ENCODE measurements at regions not wholly inside any gene's neighbourhood (a gene's known extent, or its start where the extent isn't known, plus 50 kb on each side); places are given as distances from the start of the nearest gene placed in this dataset.

- H3K27ac Mint-ChIP-seq: no peak overlapping the region
- ATAC-seq (ENCODE audit: low read depth): no peak
- no peaks in the 10 kb centered on the region for H3K9me3 ChIP-seq (ENCODE audit: control extremely low read depth in 1 of 3, control insufficient read depth in 2 of 3, insufficient read depth in 1 of 3, low read length in 2 of 3)
- 100% methylated on average over 2 of the region's 7 CpGs for WGBS (ENCODE audit: insufficient coverage)
- no peak overlapping the region for H2AFZ ChIP-seq (ENCODE audit: insufficient read depth, low read depth, low read length, poor library complexity, severe bottlenecking)
- H3K27me3 Mint-ChIP-seq: peaks cover 3% of the 10 kb centered on the region
- intact Hi-C loops (cut with micrococcal nuclease): no loop called here
- no peak overlapping the region for H3K4me3 Mint-ChIP-seq
- no peak overlapping the region for H3K27ac ChIP-seq (ENCODE audit: low read length in 2 of 2)
- no peaks in the 10 kb centered on the region for H3K79me2 ChIP-seq (ENCODE audit: control insufficient read depth, insufficient read depth, low read length)
- ChIA-PET CTCF (interaction anchor here (0.6 kb wide), 1 partner anchor 48 kb away, joined by 3 read pairs; no protein-coding TSS in a partner anchor), POLR2A (no interaction called here)
- H3K9me3 Mint-ChIP-seq (ENCODE audit: insufficient read depth): no peaks in the 10 kb centered on the region
- no peaks in the 10 kb centered on the region for H3K36me3 ChIP-seq (replicated peaks in 1 of 2; ENCODE audit: control extremely low read depth in 1 of 2, control insufficient read depth in 1 of 2, extremely low read depth in 1 of 2, insufficient read depth in 2 of 2, low read length in 1 of 2)
- TF ChIP-seq CTCF (IDR thresholded peaks at IDR 0.05) (no peak), EZH2 (IDR thresholded peaks at IDR 0.05; ENCODE audit: borderline replicate concordance, insufficient read depth, low read depth, low read length, poor library complexity, severe bottlenecking) (no peak)
- DNase-seq: no peak
- H3K9ac ChIP-seq (ENCODE audit: low read length): no peak overlapping the region
- no peaks in the 10 kb centered on the region for H3K4me1 Mint-ChIP-seq
- H4K20me1 ChIP-seq (ENCODE audit: control insufficient read depth, insufficient read depth, low read length, poor library complexity, severe bottlenecking): no peaks in the 10 kb centered on the region
- H3K4me2 ChIP-seq (replicated peaks; ENCODE audit: low read depth, low read length, poor library complexity, severe bottlenecking): no peak overlapping the region
- no peaks in the 10 kb centered on the region for H3K27me3 ChIP-seq (replicated peaks in 1 of 4; ENCODE audit: control extremely low read depth in 1 of 4, control insufficient read depth in 3 of 4, insufficient read depth in 4 of 4, low read length in 3 of 4)
- no peak overlapping the region for H3K4me3 ChIP-seq (ENCODE audit: control extremely low read depth in 1 of 5, extremely low read depth in 1 of 5, insufficient read depth in 1 of 5, low read depth in 2 of 5, low read length in 4 of 5)
- H3K4me1 ChIP-seq (ENCODE audit: control insufficient read depth in 2 of 2, insufficient read depth in 2 of 2, low read length in 2 of 2): no peaks in the 10 kb centered on the region
Observed at GRCh38 chr2:6370753-6371551, 494.8 kb downstream of the CMPK2 start.

DNA sequence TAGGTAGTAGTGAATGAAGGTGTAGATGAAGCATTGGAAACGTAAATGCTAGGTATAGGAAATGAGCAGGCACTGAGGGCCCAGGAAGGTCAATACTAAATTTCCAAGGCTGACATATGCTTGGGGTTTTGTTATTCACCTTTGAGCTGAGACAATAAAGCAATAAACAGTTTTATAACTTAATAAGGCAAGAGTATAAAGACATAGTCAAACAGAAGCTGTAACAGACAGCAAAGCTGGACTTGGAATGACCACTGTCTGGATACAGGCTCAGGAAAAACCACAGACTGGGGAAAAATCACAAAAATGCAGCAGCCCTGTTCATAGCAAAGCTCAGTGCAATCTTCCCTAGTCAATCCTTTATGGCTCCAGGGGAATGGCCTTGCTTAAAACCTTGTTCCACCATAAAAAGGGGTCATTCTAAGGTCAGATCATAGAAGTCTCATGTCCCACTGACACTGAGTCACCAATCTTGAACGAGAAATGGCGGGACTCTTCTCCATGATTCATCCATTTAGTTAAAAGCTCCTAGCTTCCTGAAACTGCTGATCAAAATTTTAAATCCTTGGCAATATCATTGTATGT lies 493.3 kb downstream of the CMPK2 start:
- Mint-ChIP-seq H3K4me1 (no peaks in the 10 kb centered on the region), H3K9me3 (ENCODE audit: insufficient read depth) (no peaks in the 10 kb centered on the region), H3K27me3 (peaks cover 3% of the 10 kb centered on the region), H3K4me3 (no peak overlapping the region), H3K27ac (no peak overlapping the region)
- intact Hi-C loops (cut with micrococcal nuclease): no loop called here
- H3K9ac ChIP-seq (ENCODE audit: low read length): no peak overlapping the region
- TF ChIP-seq EZH2 (IDR thresholded peaks at IDR 0.05; ENCODE audit: borderline replicate concordance, insufficient read depth, low read depth, low read length, poor library complexity, severe bottlenecking) (no peak), CTCF (IDR thresholded peaks at IDR 0.05) (no peak)
- no peaks in the 10 kb centered on the region for H4K20me1 ChIP-seq (ENCODE audit: control insufficient read depth, insufficient read depth, low read length, poor library complexity, severe bottlenecking)
- POLR2A ChIA-PET: no interaction called here
- H2AFZ ChIP-seq (ENCODE audit: insufficient read depth, low read depth, low read length, poor library complexity, severe bottlenecking): no peak overlapping the region
- CTCF ChIA-PET: no interaction called here
- no peak for DNase-seq
- no peak overlapping the region for H3K4me3 ChIP-seq (ENCODE audit: control extremely low read depth in 1 of 5, extremely low read depth in 1 of 5, insufficient read depth in 1 of 5, low read depth in 2 of 5, low read length in 4 of 5)
- H3K79me2 ChIP-seq (ENCODE audit: control insufficient read depth, insufficient read depth, low read length): no peaks in the 10 kb centered on the region
- no peak for ATAC-seq (ENCODE audit: low read depth)
- no peak overlapping the region for H3K4me2 ChIP-seq (replicated peaks; ENCODE audit: low read depth, low read length, poor library complexity, severe bottlenecking)
- no CpG with 5 or more reads among the region's 3 CpGs for WGBS (ENCODE audit: insufficient coverage)
- no peaks in the 10 kb centered on the region for H3K4me1 ChIP-seq (ENCODE audit: control insufficient read depth in 2 of 2, insufficient read depth in 2 of 2, low read length in 2 of 2)
- no peaks in the 10 kb centered on the region for H3K27me3 ChIP-seq (replicated peaks in 1 of 4; ENCODE audit: control extremely low read depth in 1 of 4, control insufficient read depth in 3 of 4, insufficient read depth in 4 of 4, low read length in 3 of 4)
- no peaks in the 10 kb centered on the region for H3K9me3 ChIP-seq (ENCODE audit: control extremely low read depth in 1 of 3, control insufficient read depth in 2 of 3, insufficient read depth in 1 of 3, low read length in 2 of 3)
- H3K27ac ChIP-seq (ENCODE audit: low read length in 2 of 2): no peak overlapping the region
- H3K36me3 ChIP-seq (replicated peaks in 1 of 2; ENCODE audit: control extremely low read depth in 1 of 2, control insufficient read depth in 1 of 2, extremely low read depth in 1 of 2, insufficient read depth in 2 of 2, low read length in 1 of 2): no peaks in the 10 kb centered on the region

All from B cell (primary cell).